Osteocyte (in vitro differentiated cells): ENCODE measurements at regions not wholly inside any gene's neighbourhood (a gene's known extent, or its start where the extent isn't known, plus 50 kb on each side); places are given as distances from the start of the nearest gene placed in this dataset.

Source experiments
- DNase-seq: peaks from one replicate; pipeline ENCODE4 v3.0.0; 2021; ENCODE audit warnings: mixed read lengths; ENCODE audit not compliant: unreplicated experiment; ENCODE audit errors: extremely low spot score
- H3K27ac Mint-ChIP-seq: one replicate; pipeline ENCODE4 v1.8.0; 2021; ENCODE audit warnings: mild to moderate bottlenecking, mixed read lengths; ENCODE audit not compliant: unreplicated experiment
- H3K27me3 Mint-ChIP-seq: one replicate; pipeline ENCODE4 v1.8.0; 2021; ENCODE audit warnings: mixed read lengths; ENCODE audit not compliant: unreplicated experiment
- H3K36me3 Mint-ChIP-seq: one replicate; pipeline ENCODE4 v1.8.0; 2021; ENCODE audit warnings: mixed read lengths; ENCODE audit not compliant: unreplicated experiment
- H3K4me1 Mint-ChIP-seq: one replicate; pipeline ENCODE4 v1.8.0; 2021; ENCODE audit warnings: mixed read lengths; ENCODE audit not compliant: unreplicated experiment
- H3K4me3 Mint-ChIP-seq: one replicate; pipeline ENCODE4 v1.8.0; 2021; ENCODE audit warnings: mild to moderate bottlenecking, moderate library complexity, mixed read lengths; ENCODE audit not compliant: unreplicated experiment
- H3K9me3 Mint-ChIP-seq: one replicate; pipeline ENCODE4 v1.8.0; 2021; ENCODE audit warnings: mixed read lengths; ENCODE audit not compliant: unreplicated experiment
- CTCF ChIP-seq: fragments of 200-600 bp; sonication (generic); IDR thresholded peaks from 2 replicates; pipeline ENCODE4 v1.5.0; 2021; ENCODE audit warnings: antibody characterized with exemption, mild to moderate bottlenecking, moderate library complexity

GRCh38 chr18:29018976-29019375 is 842.0 kb upstream of the CDH2 start:
- H3K27me3 Mint-ChIP-seq: no peaks in the 10 kb centered on the region
- no peak overlapping the region for H3K4me3 Mint-ChIP-seq
- H3K9me3 Mint-ChIP-seq: no peaks in the 10 kb centered on the region
- H3K27ac Mint-ChIP-seq: no peak overlapping the region
- TF ChIP-seq CTCF: no peak
- H3K4me1 Mint-ChIP-seq: no peaks in the 10 kb centered on the region
- DNase-seq: no peak
- no peaks in the 10 kb centered on the region for H3K36me3 Mint-ChIP-seq

- H3K9me3 Mint-ChIP-seq: peaks cover 7% of the 10 kb centered on the region
- no peak for DNase-seq
- no peak overlapping the region for H3K27ac Mint-ChIP-seq
- TF ChIP-seq CTCF: no peak
- H3K4me3 Mint-ChIP-seq: no peak overlapping the region
- no peaks in the 10 kb centered on the region for H3K27me3 Mint-ChIP-seq
- no peaks in the 10 kb centered on the region for H3K4me1 Mint-ChIP-seq
- no peaks in the 10 kb centered on the region for H3K36me3 Mint-ChIP-seq
Observed at GRCh38 chr18:29012883-29013465, 836.0 kb upstream of the CDH2 start.

GRCh38 chr18:29012364-29012763 is 835.4 kb upstream of the CDH2 start:
- Mint-ChIP-seq H3K27me3 (no peaks in the 10 kb centered on the region), H3K27ac (no peak overlapping the region), H3K36me3 (no peaks in the 10 kb centered on the region), H3K4me3 (no peak overlapping the region), H3K4me1 (no peaks in the 10 kb centered on the region), H3K9me3 (peaks cover 9% of the 10 kb centered on the region)
- TF ChIP-seq CTCF: no peak
- DNase-seq: no peak

GRCh38 chr18:29009250-29009803 is 832.4 kb upstream of the CDH2 start:
- Mint-ChIP-seq H3K4me1 (no peaks in the 10 kb centered on the region), H3K27ac (no peak overlapping the region), H3K4me3 (no peak overlapping the region), H3K27me3 (no peaks in the 10 kb centered on the region), H3K9me3 (peaks cover 9% of the 10 kb centered on the region), H3K36me3 (no peaks in the 10 kb centered on the region)
- DNase-seq: no peak
- no peak for TF ChIP-seq CTCF

GRCh38 chr18:29008809-29009208 is 831.9 kb upstream of the CDH2 start:
- no peak overlapping the region for H3K27ac Mint-ChIP-seq
- no peaks in the 10 kb centered on the region for H3K27me3 Mint-ChIP-seq
- no peak overlapping the region for H3K4me3 Mint-ChIP-seq
- TF ChIP-seq CTCF: no peak
- peaks cover 9% of the 10 kb centered on the region for H3K9me3 Mint-ChIP-seq
- no peaks in the 10 kb centered on the region for H3K36me3 Mint-ChIP-seq
- no peaks in the 10 kb centered on the region for H3K4me1 Mint-ChIP-seq
- no peak for DNase-seq
